SK-N-SH treated with all-trans-retinoic acid at 6 μM for 48 hours (cell line): ENCODE measurements at regions not wholly inside any gene's neighbourhood (a gene's known extent, or its start where the extent isn't known, plus 50 kb on each side); places are given as distances from the start of the nearest gene placed in this dataset.

Experiments used
- ATAC-seq: fragments of 200-7000 bp; cut with Tn5 transposase; 3 replicates; pipeline ENCODE4 v1.9.1; 2020; ENCODE audit warnings: mild to moderate bottlenecking, moderate library complexity
- ARNTL ChIP-seq: fragments of 450-650 bp; formaldehyde crosslinking; IDR thresholded peaks from 2 replicates; pipeline ENCODE4 v1.5.0; 2020; ENCODE audit warnings: low read depth, mild to moderate bottlenecking, moderate library complexity, borderline replicate concordance
- BACH2 ChIP-seq: fragments of 250-450 bp; sonication (Bioruptor Pico); IDR thresholded peaks from 2 replicates; pipeline ENCODE4 v1.9.0; 2021; ENCODE audit warnings: mild to moderate bottlenecking, borderline replicate concordance
- CREB5 ChIP-seq: fragments of 250-450 bp; sonication (Bioruptor Pico); IDR thresholded peaks from 2 replicates; pipeline ENCODE4 v1.5.1; 2020; ENCODE audit warnings: low read depth, mild to moderate bottlenecking, moderate library complexity
- ESRRG ChIP-seq: fragments of 250-450 bp; sonication (Bioruptor Pico); IDR thresholded peaks from 2 replicates; pipeline ENCODE4 v1.6.1; 2021; ENCODE audit warnings: mild to moderate bottlenecking
- ISL1 ChIP-seq: fragments of 250-450 bp; sonication (Bioruptor Pico); IDR thresholded peaks from 2 replicates; pipeline ENCODE4 v2.1.2; 2022; ENCODE audit warnings: mild to moderate bottlenecking, moderate library complexity
- PATZ1 ChIP-seq: fragments of 250-450 bp; sonication (Bioruptor Pico); IDR thresholded peaks from 2 replicates; pipeline ENCODE4 v1.8.0; 2020; ENCODE audit warnings: mild to moderate bottlenecking, moderate library complexity, borderline replicate concordance
- PPARA ChIP-seq: fragments of 250-450 bp; sonication (Bioruptor Pico); IDR thresholded peaks from 2 replicates; pipeline ENCODE4 v1.5.0; 2020; ENCODE audit warnings: mild to moderate bottlenecking, borderline replicate concordance
- RARB ChIP-seq: fragments of 250-450 bp; sonication (Bioruptor Pico); IDR thresholded peaks from 2 replicates; pipeline ENCODE4 v1.8.0; 2021; ENCODE audit warnings: mild to moderate bottlenecking, moderate library complexity
- SNAI2 ChIP-seq: fragments of 250-450 bp; sonication (Bioruptor Pico); IDR thresholded peaks from 2 replicates; pipeline ENCODE4 v1.5.0; 2020; ENCODE audit warnings: mild to moderate bottlenecking, moderate library complexity
- TCF4 ChIP-seq: fragments of 250-450 bp; sonication (Bioruptor Pico); IDR thresholded peaks from 2 replicates; pipeline ENCODE4 v1.8.0; 2021; ENCODE audit warnings: mild to moderate bottlenecking, moderate library complexity, borderline replicate concordance
- TOX ChIP-seq: fragments of 250-450 bp; sonication (Bioruptor Pico); IDR thresholded peaks from 2 replicates; pipeline ENCODE4 v1.8.0; 2021; ENCODE audit warnings: mild to moderate bottlenecking, moderate library complexity, borderline replicate concordance
- TSHZ2 ChIP-seq: fragments of 250-450 bp; sonication (Bioruptor Pico); IDR thresholded peaks from 2 replicates; pipeline ENCODE4 v1.5.0; 2020; ENCODE audit warnings: mild to moderate bottlenecking, moderate library complexity
- ZC3H10 ChIP-seq: fragments of 250-450 bp; sonication (Bioruptor Pico); IDR thresholded peaks from 2 replicates; pipeline ENCODE4 v1.5.1; 2021; ENCODE audit warnings: mild to moderate bottlenecking, moderate library complexity
- ZFP3 ChIP-seq: fragments of 250-450 bp; sonication (Bioruptor Pico); IDR thresholded peaks from 2 replicates; pipeline ENCODE4 v1.5.0; 2020; ENCODE audit warnings: mild to moderate bottlenecking, moderate library complexity
- ZFP30 ChIP-seq: fragments of 450-650 bp; formaldehyde crosslinking; IDR thresholded peaks from 2 replicates; pipeline ENCODE4 v1.5.0; 2022; ENCODE audit warnings: mild to moderate bottlenecking, moderate library complexity
- ZNF565 ChIP-seq: fragments of 450-650 bp; formaldehyde crosslinking; conservative IDR thresholded peaks from 2 replicates; pipeline ENCODE4 v1.5.0; 2020; ENCODE audit warnings: low read depth, mild to moderate bottlenecking, moderate library complexity
- ZNF70 ChIP-seq: fragments of 450-650 bp; formaldehyde crosslinking; IDR thresholded peaks from 2 replicates; pipeline ENCODE4 v1.5.0; 2020; ENCODE audit warnings: mild to moderate bottlenecking, moderate library complexity

- ATAC-seq, result no peak
- TF ChIP-seq RARB (CRISPR knock-in tag) (no peak), CREB5 (CRISPR knock-in tag) (no peak), TOX (CRISPR knock-in tag) (no peak), PATZ1 (CRISPR knock-in tag) (no peak), SNAI2 (no peak)
These were observed 1479.2 kb downstream of the SLITRK5 start for GRCh38 chr13:89150362-89150761.

- no peak for ATAC-seq
- TF ChIP-seq ZFP30 (CRISPR knock-in tag), result no peak
- no peak for TF ChIP-seq ESRRG (CRISPR knock-in tag)
- TF ChIP-seq TCF4 (CRISPR knock-in tag), result no peak
- no peak for TF ChIP-seq BACH2 (CRISPR knock-in tag)
- TF ChIP-seq CREB5 (CRISPR knock-in tag), result no peak
- no peak for TF ChIP-seq ZNF70 (CRISPR knock-in tag)
- TF ChIP-seq, all 23 proteins: peak for 0
These were observed 1482.8 kb downstream of the SLITRK5 start for GRCh38 chr13:89153941-89154340.

- TF ChIP-seq ZFP3 (CRISPR knock-in tag) (no peak), TCF4 (CRISPR knock-in tag) (no peak), ZNF70 (CRISPR knock-in tag) (no peak), PPARA (CRISPR knock-in tag) (no peak), ARNTL (no peak), TSHZ2 (CRISPR knock-in tag) (no peak)
- ATAC-seq, result peak; percentile 85
These were observed 1491.9 kb downstream of the SLITRK5 start for GRCh38 chr13:89163096-89163495.

GRCh38 chr13:89165685-89166084 is 1494.5 kb downstream of the SLITRK5 start:
- no peak for ATAC-seq
- no peak for TF ChIP-seq ESRRG (CRISPR knock-in tag)
- TF ChIP-seq TSHZ2 (CRISPR knock-in tag), result no peak
- no peak for TF ChIP-seq ZNF565 (CRISPR knock-in tag)
- TF ChIP-seq TCF4 (CRISPR knock-in tag), result no peak
- no peak for TF ChIP-seq PATZ1 (CRISPR knock-in tag)
- TF ChIP-seq ISL1 (CRISPR knock-in tag), result no peak
- TF ChIP-seq ZFP3 (CRISPR knock-in tag), result no peak
- no peak for TF ChIP-seq ZC3H10
